ENCODE measurements at regions not wholly inside any gene's neighbourhood (a gene's known extent, or its start where the extent isn't known, plus 50 kb on each side); places are given as distances from the start of the nearest gene placed in this dataset.

GRCh38 chr10:3348564-3348963, 176.0 kb upstream of the PITRM1 start:
- H3K4me3 ChIP-seq (ENCODE audit: low read depth, low read length), result no peak overlapping the region
- no peak for TF ChIP-seq CTCF (IDR thresholded peaks at IDR 0.05; ENCODE audit: control insufficient read depth, extremely low read depth, insufficient read depth)
- DNase-seq (ENCODE audit: low read depth), result no peak

- H3K4me3 ChIP-seq (ENCODE audit: low read depth, low read length), result no peak overlapping the region
- no peak for TF ChIP-seq CTCF (IDR thresholded peaks at IDR 0.05; ENCODE audit: control insufficient read depth, extremely low read depth, insufficient read depth)
- DNase-seq (ENCODE audit: low read depth), result no peak
Observed at GRCh38 chr10:3347413-3348182, 175.0 kb upstream of the PITRM1 start.

- TF ChIP-seq CTCF (IDR thresholded peaks at IDR 0.05; ENCODE audit: control insufficient read depth, extremely low read depth, insufficient read depth), result no peak
- DNase-seq (ENCODE audit: low read depth), result no peak
- no peak overlapping the region for H3K4me3 ChIP-seq (ENCODE audit: low read depth, low read length)
Observed at GRCh38 chr10:3346851-3347250, 174.3 kb upstream of the PITRM1 start.

GRCh38 chr10:3342771-3343170, 170.2 kb upstream of the PITRM1 start:
- TF ChIP-seq CTCF (IDR thresholded peaks at IDR 0.05; ENCODE audit: control insufficient read depth, extremely low read depth, insufficient read depth), result no peak
- no peak overlapping the region for H3K4me3 ChIP-seq (ENCODE audit: low read depth, low read length)
- no peak for DNase-seq (ENCODE audit: low read depth)

- H3K4me3 ChIP-seq (ENCODE audit: low read depth, low read length), result no peak overlapping the region
- DNase-seq (ENCODE audit: low read depth), result no peak
Observed at GRCh38 chr10:3340127-3340730, 167.6 kb upstream of the PITRM1 start.

GRCh38 chr10:3339531-3339950, 167.0 kb upstream of the PITRM1 start:
- no peak for DNase-seq (ENCODE audit: low read depth)
- no peak for TF ChIP-seq CTCF (IDR thresholded peaks at IDR 0.05; ENCODE audit: control insufficient read depth, extremely low read depth, insufficient read depth)
- H3K4me3 ChIP-seq (ENCODE audit: low read depth, low read length), result no peak overlapping the region

More at GRCh38 chr10:3340127-3340730, 167.6 kb upstream of the PITRM1 start:
- no peak for TF ChIP-seq CTCF (IDR thresholded peaks at IDR 0.05; ENCODE audit: control insufficient read depth, extremely low read depth, insufficient read depth)

Data from LNCaP clone FGC (cell line).